ENCODE measurements at regions not wholly inside any gene's neighbourhood (a gene's known extent, or its start where the extent isn't known, plus 50 kb on each side); places are given as distances from the start of the nearest gene placed in this dataset.

GRCh38 chr4:152223600-152223999 lies 312.3 kb downstream of the FBXW7 start:
- TF ChIP-seq, protein P1, sequence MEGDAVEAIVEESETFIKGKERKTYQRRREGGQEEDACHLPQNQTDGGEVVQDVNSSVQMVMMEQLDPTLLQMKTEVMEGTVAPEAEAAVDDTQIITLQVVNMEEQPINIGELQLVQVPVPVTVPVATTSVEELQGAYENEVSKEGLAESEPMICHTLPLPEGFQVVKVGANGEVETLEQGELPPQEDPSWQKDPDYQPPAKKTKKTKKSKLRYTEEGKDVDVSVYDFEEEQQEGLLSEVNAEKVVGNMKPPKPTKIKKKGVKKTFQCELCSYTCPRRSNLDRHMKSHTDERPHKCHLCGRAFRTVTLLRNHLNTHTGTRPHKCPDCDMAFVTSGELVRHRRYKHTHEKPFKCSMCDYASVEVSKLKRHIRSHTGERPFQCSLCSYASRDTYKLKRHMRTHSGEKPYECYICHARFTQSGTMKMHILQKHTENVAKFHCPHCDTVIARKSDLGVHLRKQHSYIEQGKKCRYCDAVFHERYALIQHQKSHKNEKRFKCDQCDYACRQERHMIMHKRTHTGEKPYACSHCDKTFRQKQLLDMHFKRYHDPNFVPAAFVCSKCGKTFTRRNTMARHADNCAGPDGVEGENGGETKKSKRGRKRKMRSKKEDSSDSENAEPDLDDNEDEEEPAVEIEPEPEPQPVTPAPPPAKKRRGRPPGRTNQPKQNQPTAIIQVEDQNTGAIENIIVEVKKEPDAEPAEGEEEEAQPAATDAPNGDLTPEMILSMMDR (conservative IDR thresholded peaks at IDR 0.05; ENCODE audit: low read length) = no peak
- TF ChIP-seq EZH2phosphoT487 (IDR thresholded peaks at IDR 0.05; ENCODE audit: borderline replicate concordance) = no peak

Measured in Loucy (cell line).